HepG2 (cell line): ENCODE measurements at regions not wholly inside any gene's neighbourhood (a gene's known extent, or its start where the extent isn't known, plus 50 kb on each side); places are given as distances from the start of the nearest gene placed in this dataset.

Experiments
- HNRNPH1 ChIP-seq: fragments of 200-400 bp; formaldehyde crosslinking; optimal IDR thresholded peaks from 2 replicates; pipeline ENCODE3; 2017; ENCODE audit warnings: mild to moderate bottlenecking, low read depth, low read length
- NCOA1 ChIP-seq: sonication (generic); formaldehyde crosslinking; IDR thresholded peaks from 2 replicates; pipeline ENCODE4 v1.9.0; 2021; ENCODE audit warnings: missing genetic modification reagents
- RFX1 ChIP-seq: fragments of 450-650 bp; IDR thresholded peaks from 2 replicates; pipeline ENCODE4 v1.6.1; 2017
- TEAD2 ChIP-seq: sonication (generic); formaldehyde crosslinking; IDR thresholded peaks from 2 replicates; pipeline ENCODE4 v1.9.0; 2021; ENCODE audit warnings: missing genetic modification reagents
- TEAD3 ChIP-seq: optimal IDR thresholded peaks from 2 replicates; pipeline ENCODE3; 2016; ENCODE audit warnings: borderline replicate concordance
- ZNF747 ChIP-seq: sonication (generic); formaldehyde crosslinking; IDR thresholded peaks from 2 replicates; pipeline ENCODE4 v1.8.1; 2023; ENCODE audit warnings: missing genetic modification reagents, mild to moderate bottlenecking, borderline replicate concordance
- ZNF749 ChIP-seq: sonication (generic); formaldehyde crosslinking; IDR thresholded peaks from 2 replicates; pipeline ENCODE4 v1.8.0; 2022; ENCODE audit warnings: mild to moderate bottlenecking, missing genetic modification reagents, moderate library complexity, borderline replicate concordance
- TF ChIP-seq, protein P1 (sequence below): sonication (generic); formaldehyde crosslinking; conservative IDR thresholded peaks from 2 replicates; pipeline ENCODE4 v1.4.0; 2020; ENCODE audit warnings: mild to moderate bottlenecking, missing genetic modification reagents, moderate library complexity
- TF ChIP-seq, protein P2 (sequence below): sonication (generic); formaldehyde crosslinking; IDR thresholded peaks from 2 replicates; pipeline ENCODE4 v1.4.0; 2020; ENCODE audit warnings: missing genetic modification reagents, borderline replicate concordance

DNA sequence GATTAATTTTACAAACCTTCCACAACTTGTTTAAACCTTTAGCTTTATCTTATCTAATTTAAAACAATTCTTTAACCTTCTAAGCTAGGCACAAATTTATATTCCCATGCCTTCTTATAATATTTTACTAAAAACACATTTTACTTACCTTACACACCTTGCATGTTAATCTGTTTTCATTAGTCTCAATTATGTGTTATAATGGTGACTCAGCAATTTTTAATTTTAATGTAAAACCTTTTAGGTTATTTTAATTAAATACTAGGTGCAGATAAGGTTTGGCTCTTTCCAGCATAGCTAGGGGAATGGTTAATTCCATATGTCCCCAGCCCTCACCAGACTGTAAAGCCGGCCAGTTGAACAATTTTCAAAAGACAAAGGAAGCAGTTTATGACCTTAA lies 264.6 kb upstream of the SGO1 start:
- no peak for TF ChIP-seq ZNF749 (CRISPR knock-in tag)
- TF ChIP-seq, protein P1, sequence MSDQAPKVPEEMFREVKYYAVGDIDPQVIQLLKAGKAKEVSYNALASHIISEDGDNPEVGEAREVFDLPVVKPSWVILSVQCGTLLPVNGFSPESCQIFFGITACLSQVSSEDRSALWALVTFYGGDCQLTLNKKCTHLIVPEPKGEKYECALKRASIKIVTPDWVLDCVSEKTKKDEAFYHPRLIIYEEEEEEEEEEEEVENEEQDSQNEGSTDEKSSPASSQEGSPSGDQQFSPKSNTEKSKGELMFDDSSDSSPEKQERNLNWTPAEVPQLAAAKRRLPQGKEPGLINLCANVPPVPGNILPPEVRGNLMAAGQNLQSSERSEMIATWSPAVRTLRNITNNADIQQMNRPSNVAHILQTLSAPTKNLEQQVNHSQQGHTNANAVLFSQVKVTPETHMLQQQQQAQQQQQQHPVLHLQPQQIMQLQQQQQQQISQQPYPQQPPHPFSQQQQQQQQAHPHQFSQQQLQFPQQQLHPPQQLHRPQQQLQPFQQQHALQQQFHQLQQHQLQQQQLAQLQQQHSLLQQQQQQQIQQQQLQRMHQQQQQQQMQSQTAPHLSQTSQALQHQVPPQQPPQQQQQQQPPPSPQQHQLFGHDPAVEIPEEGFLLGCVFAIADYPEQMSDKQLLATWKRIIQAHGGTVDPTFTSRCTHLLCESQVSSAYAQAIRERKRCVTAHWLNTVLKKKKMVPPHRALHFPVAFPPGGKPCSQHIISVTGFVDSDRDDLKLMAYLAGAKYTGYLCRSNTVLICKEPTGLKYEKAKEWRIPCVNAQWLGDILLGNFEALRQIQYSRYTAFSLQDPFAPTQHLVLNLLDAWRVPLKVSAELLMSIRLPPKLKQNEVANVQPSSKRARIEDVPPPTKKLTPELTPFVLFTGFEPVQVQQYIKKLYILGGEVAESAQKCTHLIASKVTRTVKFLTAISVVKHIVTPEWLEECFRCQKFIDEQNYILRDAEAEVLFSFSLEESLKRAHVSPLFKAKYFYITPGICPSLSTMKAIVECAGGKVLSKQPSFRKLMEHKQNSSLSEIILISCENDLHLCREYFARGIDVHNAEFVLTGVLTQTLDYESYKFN = no peak
- TF ChIP-seq ZNF747 (CRISPR knock-in tag) = no peak
- no peak for TF ChIP-seq TEAD2 (CRISPR knock-in tag)
- TF ChIP-seq RFX1 = no peak
- TF ChIP-seq, protein P2, sequence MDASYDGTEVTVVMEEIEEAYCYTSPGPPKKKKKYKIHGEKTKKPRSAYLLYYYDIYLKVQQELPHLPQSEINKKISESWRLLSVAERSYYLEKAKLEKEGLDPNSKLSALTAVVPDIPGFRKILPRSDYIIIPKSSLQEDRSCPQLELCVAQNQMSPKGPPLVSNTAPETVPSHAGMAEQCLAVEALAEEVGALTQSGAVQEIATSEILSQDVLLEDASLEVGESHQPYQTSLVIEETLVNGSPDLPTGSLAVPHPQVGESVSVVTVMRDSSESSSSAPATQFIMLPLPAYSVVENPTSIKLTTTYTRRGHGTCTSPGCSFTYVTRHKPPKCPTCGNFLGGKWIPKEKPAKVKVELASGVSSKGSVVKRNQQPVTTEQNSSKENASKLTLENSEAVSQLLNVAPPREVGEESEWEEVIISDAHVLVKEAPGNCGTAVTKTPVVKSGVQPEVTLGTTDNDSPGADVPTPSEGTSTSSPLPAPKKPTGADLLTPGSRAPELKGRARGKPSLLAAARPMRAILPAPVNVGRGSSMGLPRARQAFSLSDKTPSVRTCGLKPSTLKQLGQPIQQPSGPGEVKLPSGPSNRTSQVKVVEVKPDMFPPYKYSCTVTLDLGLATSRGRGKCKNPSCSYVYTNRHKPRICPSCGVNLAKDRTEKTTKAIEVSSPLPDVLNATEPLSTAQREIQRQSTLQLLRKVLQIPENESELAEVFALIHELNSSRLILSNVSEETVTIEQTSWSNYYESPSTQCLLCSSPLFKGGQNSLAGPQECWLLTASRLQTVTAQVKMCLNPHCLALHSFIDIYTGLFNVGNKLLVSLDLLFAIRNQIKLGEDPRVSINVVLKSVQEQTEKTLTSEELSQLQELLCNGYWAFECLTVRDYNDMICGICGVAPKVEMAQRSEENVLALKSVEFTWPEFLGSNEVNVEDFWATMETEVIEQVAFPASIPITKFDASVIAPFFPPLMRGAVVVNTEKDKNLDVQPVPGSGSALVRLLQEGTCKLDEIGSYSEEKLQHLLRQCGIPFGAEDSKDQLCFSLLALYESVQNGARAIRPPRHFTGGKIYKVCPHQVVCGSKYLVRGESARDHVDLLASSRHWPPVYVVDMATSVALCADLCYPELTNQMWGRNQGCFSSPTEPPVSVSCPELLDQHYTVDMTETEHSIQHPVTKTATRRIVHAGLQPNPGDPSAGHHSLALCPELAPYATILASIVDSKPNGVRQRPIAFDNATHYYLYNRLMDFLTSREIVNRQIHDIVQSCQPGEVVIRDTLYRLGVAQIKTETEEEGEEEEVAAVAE = no peak
- no peak for TF ChIP-seq HNRNPH1
- TF ChIP-seq TEAD3 = no peak
- TF ChIP-seq NCOA1 (CRISPR knock-in tag) = no peak
